H54 (cell line): ENCODE measurements at regions not wholly inside any gene's neighbourhood (a gene's known extent, or its start where the extent isn't known, plus 50 kb on each side); places are given as distances from the start of the nearest gene placed in this dataset.

Source experiments
- DNase-seq: peaks from one replicate; pipeline ENCODE4 v3.0.0; 2011; ENCODE audit warnings: low spot score, mixed read lengths; ENCODE audit not compliant: insufficient read length
- FAIRE-seq: peaks from 3 replicates; lab custom pipeline; 2011; peaks lifted over from hg19 to GRCh38; lab: Jason Lieb, UNC
- POLR2A ChIP-seq: IDR thresholded peaks from 2 replicates; pipeline ENCODE4 v1.6.1; 2011; ENCODE audit warnings: low read depth, mild to moderate bottlenecking, low read length

GRCh38 chr3:94694894-94695293 lies 632.0 kb downstream of the NSUN3 start:
- TF ChIP-seq POLR2A, result no peak
- DNase-seq, result no peak
- no peak for FAIRE-seq

- DNase-seq (no peak), FAIRE-seq (no peak)
- no peak for TF ChIP-seq POLR2A
Observed at GRCh38 chr3:94704467-94704866, 641.6 kb downstream of the NSUN3 start.

- no peak for TF ChIP-seq POLR2A
- no peak for FAIRE-seq
- DNase-seq, result no peak
Observed at GRCh38 chr3:94709249-94709902, 646.5 kb downstream of the NSUN3 start.

GRCh38 chr3:94714194-94714593 lies 651.3 kb downstream of the NSUN3 start:
- FAIRE-seq (no peak), DNase-seq (no peak)
- no peak for TF ChIP-seq POLR2A

GRCh38 chr3:94716326-94717018 lies 653.6 kb downstream of the NSUN3 start:
- no peak for FAIRE-seq

GRCh38 chr3:94734206-94734605 lies 671.3 kb downstream of the NSUN3 start:
- DNase-seq (no peak), FAIRE-seq (no peak)
- no peak for TF ChIP-seq POLR2A

More at GRCh38 chr3:94716326-94717018, 653.6 kb downstream of the NSUN3 start:
- TF ChIP-seq POLR2A, result no peak
- no peak for DNase-seq

- no peak for TF ChIP-seq POLR2A
- no peak for FAIRE-seq
- no peak for DNase-seq
Observed at GRCh38 chr3:94735354-94735753, 672.5 kb downstream of the NSUN3 start.

- no peak for FAIRE-seq
- TF ChIP-seq POLR2A, result no peak
- DNase-seq, result no peak
Observed at GRCh38 chr3:94737116-94737515, 674.3 kb downstream of the NSUN3 start.

GRCh38 chr3:94739420-94739819 lies 676.6 kb downstream of the NSUN3 start:
- DNase-seq (no peak), FAIRE-seq (no peak)

GRCh38 chr3:94758751-94759150 lies 695.9 kb downstream of the NSUN3 start:
- FAIRE-seq, result no peak
- no peak for DNase-seq
- no peak for TF ChIP-seq POLR2A

More at GRCh38 chr3:94739420-94739819, 676.6 kb downstream of the NSUN3 start:
- TF ChIP-seq POLR2A, result no peak

GRCh38 chr3:94772402-94772801 lies 709.5 kb downstream of the NSUN3 start:
- DNase-seq (no peak), FAIRE-seq (no peak)
- TF ChIP-seq POLR2A, result no peak

GRCh38 chr3:94775746-94776145 lies 712.9 kb downstream of the NSUN3 start:
- DNase-seq (no peak), FAIRE-seq (no peak)
- no peak for TF ChIP-seq POLR2A

- DNase-seq, result no peak
- no peak for TF ChIP-seq POLR2A
- no peak for FAIRE-seq
Observed at GRCh38 chr3:94776401-94776915, 713.6 kb downstream of the NSUN3 start.

GRCh38 chr3:94778289-94778688 lies 715.4 kb downstream of the NSUN3 start:
- FAIRE-seq, result no peak
- TF ChIP-seq POLR2A, result no peak
- DNase-seq, result no peak

- FAIRE-seq (no peak), DNase-seq (no peak)
- TF ChIP-seq POLR2A, result no peak
Observed at GRCh38 chr3:94778814-94779494, 716.1 kb downstream of the NSUN3 start.
